Urothelium cell line (cell line): ENCODE measurements at regions not wholly inside any gene's neighbourhood (a gene's known extent, or its start where the extent isn't known, plus 50 kb on each side); places are given as distances from the start of the nearest gene placed in this dataset.

Source experiments
- DNase-seq: peaks from one replicate; pipeline ENCODE4 v3.0.0; 2011; ENCODE audit warnings: low spot score, mixed read lengths
- FAIRE-seq: peaks from 2 replicates; lab custom pipeline; 2011; peaks lifted over from hg19 to GRCh38; lab: Jason Lieb, UNC

GRCh38 chr20:10802236-10802635 lies 128.4 kb upstream of the JAG1 start:
- no peak for DNase-seq
- FAIRE-seq = no peak

GRCh38 chr20:10805764-10806163 lies 132.0 kb upstream of the JAG1 start:
- DNase-seq (no peak), FAIRE-seq (no peak)

- no peak for FAIRE-seq
- DNase-seq = no peak
These were observed 132.7 kb upstream of the JAG1 start for GRCh38 chr20:10806539-10806938.

- FAIRE-seq (no peak), DNase-seq (no peak)
These were observed 133.2 kb upstream of the JAG1 start for GRCh38 chr20:10807013-10807412.

- no peak for FAIRE-seq
- no peak for DNase-seq
These were observed 139.0 kb upstream of the JAG1 start for GRCh38 chr20:10812759-10813327.

- DNase-seq (no peak), FAIRE-seq (no peak)
These were observed 149.8 kb upstream of the JAG1 start for GRCh38 chr20:10823585-10823984.

GRCh38 chr20:10824750-10825500 lies 151.1 kb upstream of the JAG1 start:
- DNase-seq (no peak), FAIRE-seq (no peak)

- FAIRE-seq = no peak
- no peak for DNase-seq
These were observed 152.3 kb upstream of the JAG1 start for GRCh38 chr20:10826111-10826510.

GRCh38 chr20:10828180-10828579 lies 154.4 kb upstream of the JAG1 start:
- no peak for DNase-seq
- no peak for FAIRE-seq

- FAIRE-seq = no peak
These were observed 158.3 kb upstream of the JAG1 start for GRCh38 chr20:10832141-10832540.

GRCh38 chr20:10837901-10838300 lies 164.1 kb upstream of the JAG1 start:
- no peak for FAIRE-seq
- DNase-seq = no peak

More at GRCh38 chr20:10832141-10832540, 158.3 kb upstream of the JAG1 start:
- DNase-seq = no peak

GRCh38 chr20:10842116-10842515 lies 168.3 kb upstream of the JAG1 start:
- FAIRE-seq = no peak
- DNase-seq = no peak

GRCh38 chr20:10843146-10843711 lies 169.4 kb upstream of the JAG1 start:
- FAIRE-seq (no peak), DNase-seq (no peak)

GRCh38 chr20:10846766-10847165 lies 173.0 kb upstream of the JAG1 start:
- no peak for FAIRE-seq
- no peak for DNase-seq

GRCh38 chr20:10848810-10849370 lies 175.1 kb upstream of the JAG1 start:
- peak; percentile 75 for DNase-seq

GRCh38 chr20:10853176-10853575 lies 179.4 kb upstream of the JAG1 start:
- no peak for FAIRE-seq

More at GRCh38 chr20:10848810-10849370, 175.1 kb upstream of the JAG1 start:
- FAIRE-seq = peak; percentile 79

GRCh38 chr20:10853731-10854130 lies 179.9 kb upstream of the JAG1 start:
- DNase-seq (no peak), FAIRE-seq (no peak)

More at GRCh38 chr20:10853176-10853575, 179.4 kb upstream of the JAG1 start:
- DNase-seq = no peak

GRCh38 chr20:10854976-10855375 lies 181.2 kb upstream of the JAG1 start:
- DNase-seq (no peak), FAIRE-seq (no peak)

- no peak for DNase-seq
- FAIRE-seq = no peak
These were observed 182.0 kb upstream of the JAG1 start for GRCh38 chr20:10855778-10856177.

- no peak for FAIRE-seq
- DNase-seq = no peak
These were observed 182.6 kb upstream of the JAG1 start for GRCh38 chr20:10856237-10857015.
